ENCODE measurements at regions not wholly inside any gene's neighbourhood (a gene's known extent, or its start where the extent isn't known, plus 50 kb on each side); places are given as distances from the start of the nearest gene placed in this dataset.
"Not testable (repeated sequence)": the region's sequence is repeated elsewhere in the genome, so short reads cannot be mapped to it uniquely, and the experiment has no call there.

- in situ Hi-C loops (cut with MboI; ENCODE audit: low pct_unique_long_range_greater_than_20kb, low sequenced_read_pairs, unreplicated experiment), result no loop called here
- no peak for DNase-seq (ENCODE audit: low spot score)
These were observed 299.6 kb downstream of the PAX3 start for GRCh38 chr2:221999166-221999565.

GRCh38 chr2:221997683-221998082 is 301.1 kb downstream of the PAX3 start:
- TF ChIP-seq CTCF (IDR thresholded peaks at IDR 0.05; ENCODE audit: extremely low read depth, insufficient read depth, missing control alignments), result no peak
- in situ Hi-C loops (cut with MboI; ENCODE audit: low pct_unique_long_range_greater_than_20kb, low sequenced_read_pairs, unreplicated experiment), result no loop called here

More at GRCh38 chr2:221999166-221999565, 299.6 kb downstream of the PAX3 start:
- TF ChIP-seq CTCF (IDR thresholded peaks at IDR 0.05; ENCODE audit: extremely low read depth, insufficient read depth, missing control alignments), result no peak

GRCh38 chr2:221997100-221997499 is 301.7 kb downstream of the PAX3 start:
- in situ Hi-C loops (cut with MboI; ENCODE audit: low pct_unique_long_range_greater_than_20kb, low sequenced_read_pairs, unreplicated experiment), result no loop called here
- no peak for TF ChIP-seq CTCF (IDR thresholded peaks at IDR 0.05; ENCODE audit: extremely low read depth, insufficient read depth, missing control alignments)
- DNase-seq (ENCODE audit: low spot score), result no peak

More at GRCh38 chr2:221997683-221998082, 301.1 kb downstream of the PAX3 start:
- no peak for DNase-seq (ENCODE audit: low spot score)

- in situ Hi-C loops (cut with MboI; ENCODE audit: low pct_unique_long_range_greater_than_20kb, low sequenced_read_pairs, unreplicated experiment), result no loop called here
- TF ChIP-seq CTCF (IDR thresholded peaks at IDR 0.05; ENCODE audit: extremely low read depth, insufficient read depth, missing control alignments), result no peak
- no peak for DNase-seq (ENCODE audit: low spot score)
These were observed 303.9 kb downstream of the PAX3 start for GRCh38 chr2:221994926-221995325.

- in situ Hi-C loops (cut with MboI; ENCODE audit: low pct_unique_long_range_greater_than_20kb, low sequenced_read_pairs, unreplicated experiment); DNase-seq (ENCODE audit: low spot score): not testable (repeated sequence)
These were observed 314.4 kb downstream of the PAX3 start for GRCh38 chr2:221984376-221984775.

- no peak for TF ChIP-seq CTCF (IDR thresholded peaks at IDR 0.05; ENCODE audit: extremely low read depth, insufficient read depth, missing control alignments)
- no peak for DNase-seq (ENCODE audit: low spot score)
- in situ Hi-C loops (cut with MboI; ENCODE audit: low pct_unique_long_range_greater_than_20kb, low sequenced_read_pairs, unreplicated experiment), result no loop called here
These were observed 316.8 kb downstream of the PAX3 start for GRCh38 chr2:221981912-221982470.

- TF ChIP-seq CTCF (IDR thresholded peaks at IDR 0.05; ENCODE audit: extremely low read depth, insufficient read depth, missing control alignments), result no peak
- in situ Hi-C loops (cut with MboI; ENCODE audit: low pct_unique_long_range_greater_than_20kb, low sequenced_read_pairs, unreplicated experiment), result no loop called here
- no peak for DNase-seq (ENCODE audit: low spot score)
These were observed 323.6 kb downstream of the PAX3 start for GRCh38 chr2:221975151-221975550.
